OCI-LY3 (cell line): ENCODE measurements at regions not wholly inside any gene's neighbourhood (a gene's known extent, or its start where the extent isn't known, plus 50 kb on each side); places are given as distances from the start of the nearest gene placed in this dataset.

Experiments used
- CTCF ChIP-seq: fragments of 200-600, 300-600 bp; sonication (generic); IDR thresholded peaks from 2 replicates; pipeline ENCODE4 v1.5.1; 2014; ENCODE audit warnings: antibody characterized with exemption, low read length, low read depth
- EZH2phosphoT487 ChIP-seq: fragments of 200-600 bp; shearing (Covaris generic); IDR thresholded peaks from 2 replicates; pipeline ENCODE4 v1.6.1; 2018; ENCODE audit warnings: antibody characterized with exemption, mixed run types, low read depth

- TF ChIP-seq CTCF (no peak), EZH2phosphoT487 (no peak)
Measured at GRCh38 chr5:157951673-157952373, 92.9 kb upstream of the CLINT1 start.
